GM19455 (cell line): ENCODE measurements at regions not wholly inside any gene's neighbourhood (a gene's known extent, or its start where the extent isn't known, plus 50 kb on each side); places are given as distances from the start of the nearest gene placed in this dataset.
A peak's percentile ranks its signal among the peaks of the same experiment; 100 is the strongest.
"Not testable (repeated sequence)": the region's sequence is repeated elsewhere in the genome, so short reads cannot be mapped to it uniquely, and the experiment has no call there.

ENCODE experiments used
- ATAC-seq: cut with Tn5 transposase; IDR thresholded peaks from one replicate; pipeline ENCODE4 v1.9.1; 2021; ENCODE audit not compliant: unreplicated experiment

DNA sequence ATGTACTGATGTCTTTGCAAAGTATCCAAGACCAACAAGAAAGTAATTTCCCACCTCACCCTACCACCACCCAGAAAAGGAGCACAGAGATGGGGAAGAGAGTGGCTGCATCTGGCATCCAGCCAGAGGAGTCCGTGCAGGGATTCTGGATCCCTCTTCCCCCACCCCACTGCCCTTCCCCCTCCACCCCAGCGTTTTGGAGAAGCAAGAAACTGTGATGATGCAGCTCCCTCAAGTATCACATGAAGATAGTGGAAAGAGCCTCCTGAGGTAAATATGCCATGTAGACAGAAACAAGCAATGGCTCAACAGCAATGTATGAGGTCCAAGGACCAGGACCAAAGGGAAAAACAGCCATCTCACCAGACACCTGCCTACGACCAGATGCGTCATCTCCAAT is 153.8 kb downstream of the DEPDC1B start:
- no peak for ATAC-seq

DNA sequence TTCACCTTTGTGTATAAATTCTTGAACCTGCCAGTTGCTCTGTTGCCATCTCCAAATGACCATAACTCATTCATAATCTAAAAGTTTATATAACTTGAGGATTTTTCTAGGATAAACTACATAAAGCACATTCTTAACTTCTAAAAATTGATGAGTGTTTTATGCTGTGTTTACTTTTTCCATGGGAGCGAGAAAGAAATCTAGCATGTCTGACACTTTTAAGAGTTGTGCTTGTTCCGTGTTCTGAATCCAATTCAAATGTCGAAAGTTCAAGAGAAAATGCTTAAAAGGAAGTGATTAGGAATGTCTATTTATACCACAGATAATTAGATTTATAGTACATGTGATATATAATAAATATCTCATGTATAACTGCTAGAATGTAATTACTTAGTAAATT is 154.4 kb downstream of the DEPDC1B start:
- no peak for ATAC-seq

DNA sequence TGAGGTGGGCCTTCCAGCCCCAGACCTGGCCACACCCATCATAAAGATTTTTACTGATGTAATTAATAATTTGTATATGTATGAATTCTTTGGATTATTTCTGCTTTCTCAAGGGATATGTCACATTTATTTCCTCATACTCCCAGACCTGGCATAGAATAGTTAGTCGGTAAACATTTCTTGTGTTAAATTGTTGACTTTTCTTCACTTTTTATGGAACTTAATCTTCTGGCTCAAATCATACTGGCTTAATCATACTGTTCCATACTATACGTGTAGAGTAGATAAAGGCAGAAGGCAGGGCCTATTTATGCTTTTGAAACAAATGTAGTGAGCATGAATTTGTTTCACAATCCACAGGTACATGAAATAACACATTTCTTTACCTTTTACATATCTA is 155.8 kb downstream of the DEPDC1B start:
- no peak for ATAC-seq

DNA sequence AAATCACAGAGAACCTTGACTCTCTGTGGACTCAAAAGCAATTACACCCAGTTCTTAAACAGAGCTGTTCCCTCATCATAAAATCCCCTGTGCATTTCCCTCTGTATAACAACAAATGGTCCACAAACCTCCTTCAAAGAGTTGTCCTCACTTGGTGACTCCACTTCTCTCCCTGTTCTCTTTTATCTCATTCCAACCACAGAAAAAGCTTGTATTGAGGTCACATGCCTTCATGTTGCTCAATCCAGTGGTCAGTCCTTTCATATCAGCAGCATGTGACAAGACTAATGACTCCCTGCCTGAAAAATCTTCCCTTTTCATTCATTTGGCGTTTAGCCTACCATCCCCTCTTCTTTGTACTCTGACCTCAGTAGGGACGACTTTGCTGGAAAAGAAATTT is 158.0 kb downstream of the DEPDC1B start:
- ATAC-seq = peak; percentile 4

DNA sequence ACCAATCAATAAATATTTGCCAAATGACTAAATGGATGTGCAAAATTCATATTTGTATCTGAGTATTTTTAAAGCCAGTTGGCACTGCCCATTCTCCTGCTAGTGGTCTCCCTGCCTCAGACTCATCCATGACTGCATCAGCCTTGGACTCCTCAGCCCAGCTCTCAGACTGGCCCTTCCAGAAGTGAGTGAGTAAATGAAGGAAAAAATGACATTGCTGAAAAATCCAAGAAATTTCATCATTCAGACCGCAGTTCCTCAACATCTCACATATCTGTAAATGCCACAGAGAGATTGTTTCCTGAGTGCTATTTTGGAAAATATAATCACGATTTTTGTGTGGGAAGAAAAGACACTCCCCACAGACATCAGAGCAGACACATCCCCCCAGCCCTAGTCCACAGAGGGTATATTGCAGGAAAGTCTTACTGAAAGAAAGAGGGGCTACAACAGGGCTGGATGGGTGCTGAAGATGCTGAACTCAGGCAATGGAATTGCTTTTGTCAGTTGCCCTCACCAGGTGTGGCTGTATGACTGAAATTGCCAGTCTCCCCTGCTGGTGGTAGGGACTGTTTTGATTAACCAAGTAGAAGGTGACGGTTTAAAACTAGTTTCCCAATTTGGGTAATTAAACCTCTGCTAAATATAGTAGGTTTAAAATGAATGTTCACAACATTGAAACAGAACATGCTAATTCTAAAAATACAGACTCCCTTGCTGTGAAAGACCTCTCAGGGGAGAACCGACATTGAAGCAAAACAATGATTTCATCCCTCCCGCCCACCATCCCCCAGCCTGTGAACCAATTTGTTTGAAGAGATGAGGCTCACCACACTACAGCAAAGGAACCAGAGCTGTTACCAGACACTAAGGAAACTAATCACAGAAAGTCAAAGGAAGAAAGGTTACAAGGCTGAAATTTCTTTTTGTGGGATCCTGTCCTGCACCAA is 158.8 kb downstream of the DEPDC1B start:
- peak; percentile 88 for ATAC-seq

DNA sequence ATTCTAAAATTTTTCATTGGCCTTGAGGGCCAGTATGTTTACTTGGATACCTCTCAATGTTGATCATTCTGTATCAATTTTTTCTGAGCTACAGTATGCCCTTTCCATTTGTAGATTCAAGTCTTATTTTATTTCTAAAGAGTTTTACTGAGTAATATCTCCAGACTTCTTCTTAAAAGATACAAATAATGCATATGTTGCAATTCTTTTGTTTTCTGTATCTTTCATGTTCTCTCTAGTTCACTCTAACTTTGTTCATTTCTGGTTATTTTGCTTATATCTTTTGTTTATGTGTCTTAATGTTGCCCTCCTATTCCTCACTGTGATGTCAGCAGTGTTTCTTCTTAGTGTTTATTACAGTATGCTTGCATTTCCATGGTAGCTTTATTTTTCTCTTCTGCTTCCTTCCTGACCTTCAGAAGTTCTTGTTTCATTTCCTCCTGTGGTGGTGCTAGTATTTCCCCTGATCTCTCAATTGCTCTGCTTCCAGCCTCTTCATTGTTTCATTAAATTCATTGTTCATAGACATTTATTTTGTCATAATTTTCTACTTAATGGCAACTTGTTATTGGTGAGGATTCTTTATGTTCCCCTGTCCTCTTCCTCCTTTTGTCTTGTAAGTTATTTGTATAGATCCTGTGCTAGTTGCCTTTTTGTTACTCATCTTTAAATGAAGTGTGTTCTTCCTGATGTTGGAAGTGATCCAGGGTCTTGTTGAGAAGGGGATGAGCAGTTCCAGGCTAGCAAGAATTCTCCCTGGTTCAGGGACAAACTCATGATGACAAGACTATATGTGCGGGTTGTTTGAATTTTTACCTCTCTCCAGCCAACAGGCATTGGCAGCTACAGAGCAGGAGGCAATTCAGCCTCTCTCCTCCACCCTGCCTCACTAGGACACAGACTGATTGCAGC is 160.8 kb downstream of the DEPDC1B start:
- ATAC-seq = no peak

DNA sequence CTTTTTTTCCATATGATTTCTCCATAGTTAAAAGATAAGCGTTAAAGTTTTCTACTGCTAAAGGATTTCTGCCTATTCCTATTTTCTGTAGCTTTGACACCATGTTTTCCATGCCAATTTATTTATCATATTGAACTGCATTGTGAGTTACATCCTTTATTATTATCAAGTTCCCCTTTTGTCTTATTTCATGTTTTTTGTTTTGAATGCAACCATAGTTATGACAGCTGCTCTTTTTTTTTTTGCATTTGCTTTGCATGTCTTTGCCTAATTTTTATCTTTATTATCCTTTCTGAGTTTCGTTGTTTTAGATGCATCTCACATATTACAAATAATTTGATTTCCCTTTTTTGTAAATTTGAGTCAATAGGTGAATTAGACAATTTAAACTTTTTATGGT is 161.5 kb downstream of the DEPDC1B start:
- no peak for ATAC-seq

DNA sequence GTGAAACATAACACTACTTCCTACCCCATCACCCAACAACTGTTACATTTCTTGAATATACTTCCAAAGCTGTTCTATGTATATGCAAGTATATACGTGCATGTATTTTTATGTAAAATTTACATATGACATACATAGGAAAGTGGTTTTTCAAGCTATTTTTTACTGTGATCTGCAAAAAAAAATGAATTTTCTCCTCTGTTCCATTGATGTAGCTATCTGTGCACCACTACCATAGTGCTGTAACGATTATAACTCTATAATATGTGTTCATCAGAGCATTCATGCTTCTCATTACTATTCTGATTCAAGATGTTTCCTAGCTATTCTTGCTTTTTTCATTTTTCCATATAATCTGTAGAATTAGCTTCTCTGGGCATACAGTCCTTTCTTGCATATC is 164.0 kb downstream of the DEPDC1B start:
- no peak for ATAC-seq

DNA sequence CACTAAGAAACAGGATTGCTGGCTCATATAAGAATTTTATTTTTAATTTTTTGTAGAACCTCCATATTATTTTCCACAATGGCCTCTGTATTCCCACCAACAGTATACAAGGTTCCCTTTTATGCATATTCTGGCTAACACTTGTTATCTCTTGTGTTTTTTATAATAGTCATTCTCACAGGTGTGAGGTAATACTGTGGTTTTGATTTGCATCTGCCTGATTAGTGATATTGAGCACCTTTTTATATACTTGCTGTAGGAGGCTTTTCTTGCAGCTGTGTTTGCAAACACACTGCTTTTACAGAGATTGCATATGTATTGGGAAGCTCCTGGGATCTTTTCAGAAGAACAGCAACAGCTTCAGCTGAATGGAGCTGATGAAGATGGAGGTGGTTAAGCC is 164.8 kb downstream of the DEPDC1B start:
- ATAC-seq = no peak

DNA sequence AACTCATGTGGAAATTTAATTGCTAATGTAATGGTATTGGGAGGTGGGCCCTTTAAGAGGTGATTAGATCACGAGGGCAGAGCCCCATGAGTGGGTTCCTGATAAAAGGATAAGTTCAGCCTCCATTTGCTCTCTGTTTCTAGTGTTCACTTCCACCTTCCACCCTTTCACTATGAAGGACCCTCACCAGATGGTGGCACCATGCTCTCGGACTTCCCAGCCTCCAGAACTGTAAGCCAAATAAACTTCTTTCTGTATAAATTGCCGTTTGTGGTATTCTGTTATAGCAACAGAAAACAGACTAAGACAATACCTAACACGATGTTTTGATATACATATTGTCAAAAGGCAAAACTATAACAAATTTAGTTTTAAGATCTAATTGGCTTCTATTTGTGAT is 166.2 kb downstream of the DEPDC1B start:
- ATAC-seq = no peak

DNA sequence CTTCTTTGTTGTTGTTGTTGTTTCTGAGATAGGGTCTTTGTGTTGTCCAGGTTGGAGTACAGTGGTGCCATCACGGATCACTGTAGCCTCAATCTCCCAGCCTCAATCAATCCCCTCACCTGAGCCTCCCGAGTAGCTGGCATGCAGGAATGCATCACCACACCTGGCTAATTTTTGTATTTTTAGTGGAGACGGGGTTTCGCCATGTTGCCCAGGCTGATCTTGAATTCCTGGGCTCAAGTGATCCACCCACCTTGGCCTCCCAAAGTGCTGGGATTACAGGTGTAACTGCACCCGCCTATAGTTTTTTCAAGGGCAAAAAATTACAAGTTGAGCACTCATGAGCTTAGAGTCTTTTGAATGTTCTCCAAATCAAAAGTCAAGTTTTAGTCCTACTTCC is 167.2 kb downstream of the DEPDC1B start:
- ATAC-seq = not testable (repeated sequence)

DNA sequence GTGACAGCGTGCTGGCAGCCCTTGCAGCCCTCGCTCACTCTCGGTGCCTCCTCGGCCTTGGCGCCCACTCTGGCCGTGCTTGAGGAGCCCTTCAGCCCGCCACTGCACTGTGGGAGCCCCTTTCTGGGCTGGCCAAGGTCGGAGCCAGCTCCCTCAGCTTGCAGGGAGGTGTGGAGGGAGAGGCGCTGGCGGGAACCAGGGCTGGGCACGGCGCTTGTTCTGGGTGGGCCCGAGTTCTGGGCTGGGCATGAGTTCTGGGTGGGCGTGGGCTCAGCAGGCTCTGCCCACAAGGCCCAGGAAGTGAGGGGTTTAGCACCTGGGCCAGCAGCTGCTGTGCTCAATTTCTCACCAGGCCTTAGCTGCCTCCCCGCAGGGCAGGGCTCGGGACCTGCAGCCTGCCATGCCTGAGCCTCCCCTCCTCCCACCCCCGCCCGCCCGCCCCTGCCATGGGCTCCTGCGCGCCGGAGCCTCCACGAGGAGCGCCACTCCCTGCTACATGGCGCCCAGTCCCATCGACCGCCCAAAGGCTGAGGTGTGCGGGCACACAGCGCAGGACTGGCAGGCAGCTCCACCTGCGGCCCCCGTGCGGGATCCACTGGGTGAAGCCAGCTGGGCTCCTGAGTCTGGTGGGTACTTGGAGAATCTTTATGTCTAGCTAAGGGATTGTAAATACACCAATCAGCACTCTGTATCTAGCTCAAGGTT is 169.7 kb downstream of the DEPDC1B start:
- ATAC-seq = not testable (repeated sequence)

DNA sequence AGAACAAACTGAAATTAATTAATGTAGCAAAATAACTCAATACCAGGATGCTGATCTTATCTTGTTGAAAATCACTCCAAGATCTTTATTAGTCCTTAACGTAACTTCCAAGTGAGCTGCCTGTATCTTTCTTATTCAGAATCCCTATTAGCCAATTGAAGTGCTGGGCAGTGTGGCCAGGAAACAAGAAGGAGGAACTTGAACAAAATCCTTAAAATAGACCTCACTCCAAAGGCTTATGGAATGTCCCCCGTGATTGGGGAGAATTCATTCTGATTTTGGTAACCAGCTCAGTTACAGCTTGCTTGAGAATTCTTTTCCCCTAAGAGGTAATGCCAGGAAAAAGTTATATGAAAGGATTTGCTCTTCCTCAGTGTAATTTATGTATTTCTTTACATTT is 171.0 kb downstream of the DEPDC1B start:
- no peak for ATAC-seq

DNA sequence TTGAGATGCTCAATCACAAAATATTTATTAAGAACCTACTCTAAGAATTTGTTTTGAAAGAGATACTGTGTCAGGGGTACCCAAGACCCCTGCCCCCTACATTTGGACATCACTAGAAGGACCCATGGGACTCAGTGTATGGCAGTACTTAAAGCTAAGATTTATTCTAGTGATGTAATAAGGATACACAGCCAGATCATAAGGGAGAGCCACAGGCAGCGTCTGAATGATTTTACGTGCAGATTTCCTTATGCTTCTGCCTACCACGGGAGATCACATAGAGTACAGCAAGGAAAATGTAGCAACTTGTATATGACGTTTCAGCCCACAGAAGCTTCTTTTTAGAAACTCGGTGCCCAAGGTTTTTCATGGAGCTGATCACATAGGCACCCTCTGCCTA is 172.9 kb downstream of the DEPDC1B start:
- no peak for ATAC-seq

DNA sequence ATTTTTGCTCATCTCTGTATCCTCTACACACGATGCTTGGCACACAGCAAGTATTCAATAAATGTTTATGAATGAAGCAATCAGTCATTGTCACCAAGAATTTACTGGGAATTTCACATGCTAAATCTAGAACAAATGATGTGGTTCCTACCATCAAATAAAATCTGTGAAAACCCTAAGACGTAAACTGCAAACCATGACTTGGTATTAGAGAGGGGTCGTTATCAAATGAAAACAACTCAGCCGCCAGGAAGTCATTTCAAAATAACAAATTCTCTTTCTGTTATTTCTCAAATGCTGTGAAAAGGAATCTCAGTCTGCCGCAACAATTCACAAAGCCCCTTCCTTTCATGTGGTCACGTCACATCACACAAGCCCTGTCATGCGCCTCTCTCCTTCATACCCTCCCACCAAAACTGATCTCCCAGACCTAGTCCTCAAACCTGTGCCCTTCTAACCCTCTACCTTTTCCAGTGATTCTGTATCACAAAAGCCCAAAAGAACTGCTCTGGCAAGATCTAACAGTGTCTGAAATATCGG is 173.6 kb downstream of the DEPDC1B start:
- ATAC-seq = no peak

DNA sequence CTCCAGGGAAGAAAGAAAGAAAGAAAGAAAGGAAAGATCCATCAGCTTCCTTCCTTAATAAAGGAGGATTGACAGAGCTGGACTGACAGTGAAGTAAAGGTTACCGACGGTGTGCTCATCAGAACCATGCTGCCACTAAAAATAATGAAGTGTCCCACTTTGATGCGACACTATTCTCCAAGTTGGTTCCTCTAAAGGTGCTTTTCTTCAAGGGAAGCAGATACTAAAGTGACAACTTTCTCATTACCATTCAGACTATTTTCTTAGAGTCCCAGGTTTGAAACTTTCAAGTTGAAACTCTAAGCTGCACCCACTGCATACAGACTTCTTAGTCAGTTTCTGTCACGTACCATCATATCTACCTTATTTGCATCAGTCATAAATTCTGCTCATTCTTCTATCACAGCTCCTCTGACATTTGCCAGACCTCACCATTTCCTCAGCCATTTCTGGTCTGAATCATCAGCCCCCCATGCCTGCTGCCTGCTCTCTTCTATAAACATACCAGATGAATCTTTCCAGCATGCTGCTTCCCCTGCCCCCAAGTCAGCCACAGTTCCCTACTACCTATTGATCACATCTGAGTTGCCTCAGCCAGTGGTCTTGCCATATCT is 177.6 kb downstream of the DEPDC1B start:
- peak; percentile 86 for ATAC-seq

DNA sequence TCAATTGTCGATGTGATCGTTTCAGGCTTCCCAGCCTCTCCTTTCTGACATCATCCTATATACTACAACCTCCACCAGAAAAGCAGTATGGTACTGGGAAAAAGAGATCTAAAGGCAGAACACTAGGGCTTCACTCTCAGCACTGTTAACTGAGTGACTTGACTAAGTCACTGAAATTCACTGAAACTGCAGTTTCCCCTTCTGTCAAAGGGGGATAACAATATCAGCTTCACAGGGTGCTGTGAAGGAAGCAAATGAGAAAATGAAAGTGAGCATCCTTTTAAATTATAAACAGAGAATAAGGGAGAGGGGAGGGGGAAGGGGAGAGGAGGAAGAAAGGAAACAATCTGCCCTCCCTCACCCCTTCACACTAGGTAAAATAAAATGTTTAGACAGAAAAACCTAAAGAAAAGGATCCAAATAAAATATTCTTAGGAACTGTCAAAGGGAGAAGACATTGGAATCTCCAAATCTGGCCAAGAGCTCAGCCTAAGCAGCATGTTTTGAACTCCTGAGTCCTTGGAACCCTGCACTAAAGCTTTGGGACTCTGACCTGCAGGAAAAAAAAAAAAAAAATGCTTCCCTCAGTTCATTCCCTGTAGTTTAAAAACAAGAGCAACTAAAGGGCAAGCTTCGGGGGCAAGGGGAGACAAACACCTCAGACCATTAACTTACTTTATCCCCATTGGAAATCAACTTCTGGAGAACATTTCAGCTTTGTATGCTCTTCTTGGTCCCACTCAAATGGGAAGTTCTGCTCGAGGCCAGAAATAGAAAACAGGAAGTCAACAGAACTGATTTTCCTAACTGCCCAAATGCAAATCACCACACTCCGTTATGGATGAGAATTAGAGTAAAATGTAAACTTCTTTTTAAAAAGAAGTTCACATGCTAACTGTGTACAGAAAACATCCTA is 178.3 kb downstream of the DEPDC1B start:
- ATAC-seq = peak; percentile 33

DNA sequence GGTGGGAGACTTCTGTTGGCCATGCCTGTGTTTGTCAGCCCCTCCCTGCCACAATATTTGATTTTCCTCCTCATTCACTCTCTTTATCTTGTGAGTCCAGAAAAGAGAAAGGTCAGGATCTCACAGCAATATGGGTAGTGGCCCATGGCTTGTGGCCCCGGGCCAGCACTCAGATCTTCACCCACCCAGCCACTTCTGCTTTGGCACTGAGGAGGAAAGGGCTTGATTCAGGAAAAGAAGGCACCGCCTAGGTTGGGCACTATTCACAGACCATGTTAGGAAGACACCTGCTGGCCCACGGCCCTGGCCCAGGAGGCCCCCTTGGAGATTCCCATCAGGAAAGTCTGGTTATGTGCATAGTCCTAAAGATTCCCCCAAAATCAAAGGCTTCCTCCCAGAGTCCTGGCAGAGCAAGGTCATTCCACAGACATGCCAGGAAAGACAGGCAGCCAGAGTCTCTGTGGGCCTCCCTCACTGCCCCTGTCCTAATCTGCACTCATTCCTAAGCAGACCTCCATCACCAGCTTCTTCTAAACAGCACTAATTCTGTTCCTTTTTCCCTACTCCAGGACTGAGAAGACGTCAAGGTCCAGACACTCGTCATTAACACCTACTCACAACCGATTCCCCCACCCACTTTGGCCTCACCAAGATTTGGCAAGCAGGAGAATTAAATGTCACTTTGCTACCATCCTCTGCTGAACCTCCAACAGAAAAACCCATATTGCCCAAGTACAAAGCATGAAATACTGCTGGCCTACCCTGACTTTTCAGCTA is 179.3 kb downstream of the DEPDC1B start:
- ATAC-seq = no peak

DNA sequence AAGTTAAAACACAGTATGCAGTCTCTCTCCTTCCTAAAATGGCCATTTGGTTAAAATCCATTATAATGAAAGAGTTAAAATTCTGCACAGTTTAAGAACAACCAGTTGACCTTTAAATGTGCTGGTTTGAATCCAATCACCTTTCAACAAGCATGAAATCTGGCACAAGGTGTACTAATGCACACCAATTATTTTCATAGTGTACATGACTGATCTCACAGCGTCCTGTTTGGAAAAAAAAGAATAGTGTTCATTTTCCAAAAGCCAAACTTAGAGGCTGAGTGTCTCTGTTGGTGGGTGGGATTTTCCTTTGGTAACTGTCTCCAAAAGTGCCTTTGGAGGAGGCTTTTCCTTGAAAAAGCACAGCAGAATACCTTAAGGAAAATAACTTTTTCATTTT is 180.6 kb downstream of the DEPDC1B start:
- no peak for ATAC-seq
